ENCODE measurements at regions not wholly inside any gene's neighbourhood (a gene's known extent, or its start where the extent isn't known, plus 50 kb on each side); places are given as distances from the start of the nearest gene placed in this dataset.

DNA sequence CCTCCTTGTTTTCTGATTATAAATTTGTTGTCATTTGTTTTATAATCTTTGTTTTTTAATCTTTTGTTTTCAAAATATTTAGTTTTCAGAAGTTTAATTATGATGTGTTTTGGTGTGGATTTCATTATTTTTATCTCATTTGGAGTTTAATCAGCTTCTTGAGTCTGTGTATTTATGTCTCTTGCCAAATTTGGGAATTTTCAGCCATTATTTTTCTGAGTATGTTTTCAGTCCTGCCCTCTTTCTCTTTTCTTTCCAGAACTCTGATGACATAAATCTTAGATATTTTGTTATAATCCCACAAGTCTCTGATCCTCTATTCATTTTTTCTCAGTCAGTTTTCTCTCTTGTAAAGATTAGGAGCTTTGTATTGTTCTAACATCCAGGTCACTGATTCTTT is 89.8 kb downstream of the RHOU start:
- no peak overlapping the region for H3K4me3 ChIP-seq (replicated peaks in 1 of 3; ENCODE audit: insufficient read depth in 1 of 3, low read depth in 2 of 3, low read length in 3 of 3)
- TF ChIP-seq U2AF2 (IDR thresholded peaks at IDR 0.05; ENCODE audit: low read depth, low read length) (no peak), REXO4 (CRISPR knock-in tag; IDR thresholded peaks at IDR 0.05; ENCODE audit: borderline replicate concordance) (no peak), ZNF768 (CRISPR knock-in tag; IDR thresholded peaks at IDR 0.05) (no peak), CEBPB (IDR thresholded peaks at IDR 0.05; ENCODE audit: borderline replicate concordance, low read depth, low read length) (no peak)
- TF ChIP-seq, protein P1, sequence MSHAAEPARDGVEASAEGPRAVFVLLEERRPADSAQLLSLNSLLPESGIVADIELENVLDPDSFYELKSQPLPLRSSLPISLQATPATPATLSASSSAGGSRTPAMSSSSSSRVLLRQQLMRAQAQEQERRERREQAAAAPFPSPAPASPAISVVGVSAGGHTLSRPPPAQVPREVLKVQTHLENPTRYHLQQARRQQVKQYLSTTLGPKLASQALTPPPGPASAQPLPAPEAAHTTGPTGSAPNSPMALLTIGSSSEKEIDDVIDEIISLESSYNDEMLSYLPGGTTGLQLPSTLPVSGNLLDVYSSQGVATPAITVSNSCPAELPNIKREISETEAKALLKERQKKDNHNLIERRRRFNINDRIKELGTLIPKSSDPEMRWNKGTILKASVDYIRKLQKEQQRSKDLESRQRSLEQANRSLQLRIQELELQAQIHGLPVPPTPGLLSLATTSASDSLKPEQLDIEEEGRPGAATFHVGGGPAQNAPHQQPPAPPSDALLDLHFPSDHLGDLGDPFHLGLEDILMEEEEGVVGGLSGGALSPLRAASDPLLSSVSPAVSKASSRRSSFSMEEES (CRISPR knock-in tag; IDR thresholded peaks at IDR 0.05) = no peak
- TF ChIP-seq, protein P2, sequence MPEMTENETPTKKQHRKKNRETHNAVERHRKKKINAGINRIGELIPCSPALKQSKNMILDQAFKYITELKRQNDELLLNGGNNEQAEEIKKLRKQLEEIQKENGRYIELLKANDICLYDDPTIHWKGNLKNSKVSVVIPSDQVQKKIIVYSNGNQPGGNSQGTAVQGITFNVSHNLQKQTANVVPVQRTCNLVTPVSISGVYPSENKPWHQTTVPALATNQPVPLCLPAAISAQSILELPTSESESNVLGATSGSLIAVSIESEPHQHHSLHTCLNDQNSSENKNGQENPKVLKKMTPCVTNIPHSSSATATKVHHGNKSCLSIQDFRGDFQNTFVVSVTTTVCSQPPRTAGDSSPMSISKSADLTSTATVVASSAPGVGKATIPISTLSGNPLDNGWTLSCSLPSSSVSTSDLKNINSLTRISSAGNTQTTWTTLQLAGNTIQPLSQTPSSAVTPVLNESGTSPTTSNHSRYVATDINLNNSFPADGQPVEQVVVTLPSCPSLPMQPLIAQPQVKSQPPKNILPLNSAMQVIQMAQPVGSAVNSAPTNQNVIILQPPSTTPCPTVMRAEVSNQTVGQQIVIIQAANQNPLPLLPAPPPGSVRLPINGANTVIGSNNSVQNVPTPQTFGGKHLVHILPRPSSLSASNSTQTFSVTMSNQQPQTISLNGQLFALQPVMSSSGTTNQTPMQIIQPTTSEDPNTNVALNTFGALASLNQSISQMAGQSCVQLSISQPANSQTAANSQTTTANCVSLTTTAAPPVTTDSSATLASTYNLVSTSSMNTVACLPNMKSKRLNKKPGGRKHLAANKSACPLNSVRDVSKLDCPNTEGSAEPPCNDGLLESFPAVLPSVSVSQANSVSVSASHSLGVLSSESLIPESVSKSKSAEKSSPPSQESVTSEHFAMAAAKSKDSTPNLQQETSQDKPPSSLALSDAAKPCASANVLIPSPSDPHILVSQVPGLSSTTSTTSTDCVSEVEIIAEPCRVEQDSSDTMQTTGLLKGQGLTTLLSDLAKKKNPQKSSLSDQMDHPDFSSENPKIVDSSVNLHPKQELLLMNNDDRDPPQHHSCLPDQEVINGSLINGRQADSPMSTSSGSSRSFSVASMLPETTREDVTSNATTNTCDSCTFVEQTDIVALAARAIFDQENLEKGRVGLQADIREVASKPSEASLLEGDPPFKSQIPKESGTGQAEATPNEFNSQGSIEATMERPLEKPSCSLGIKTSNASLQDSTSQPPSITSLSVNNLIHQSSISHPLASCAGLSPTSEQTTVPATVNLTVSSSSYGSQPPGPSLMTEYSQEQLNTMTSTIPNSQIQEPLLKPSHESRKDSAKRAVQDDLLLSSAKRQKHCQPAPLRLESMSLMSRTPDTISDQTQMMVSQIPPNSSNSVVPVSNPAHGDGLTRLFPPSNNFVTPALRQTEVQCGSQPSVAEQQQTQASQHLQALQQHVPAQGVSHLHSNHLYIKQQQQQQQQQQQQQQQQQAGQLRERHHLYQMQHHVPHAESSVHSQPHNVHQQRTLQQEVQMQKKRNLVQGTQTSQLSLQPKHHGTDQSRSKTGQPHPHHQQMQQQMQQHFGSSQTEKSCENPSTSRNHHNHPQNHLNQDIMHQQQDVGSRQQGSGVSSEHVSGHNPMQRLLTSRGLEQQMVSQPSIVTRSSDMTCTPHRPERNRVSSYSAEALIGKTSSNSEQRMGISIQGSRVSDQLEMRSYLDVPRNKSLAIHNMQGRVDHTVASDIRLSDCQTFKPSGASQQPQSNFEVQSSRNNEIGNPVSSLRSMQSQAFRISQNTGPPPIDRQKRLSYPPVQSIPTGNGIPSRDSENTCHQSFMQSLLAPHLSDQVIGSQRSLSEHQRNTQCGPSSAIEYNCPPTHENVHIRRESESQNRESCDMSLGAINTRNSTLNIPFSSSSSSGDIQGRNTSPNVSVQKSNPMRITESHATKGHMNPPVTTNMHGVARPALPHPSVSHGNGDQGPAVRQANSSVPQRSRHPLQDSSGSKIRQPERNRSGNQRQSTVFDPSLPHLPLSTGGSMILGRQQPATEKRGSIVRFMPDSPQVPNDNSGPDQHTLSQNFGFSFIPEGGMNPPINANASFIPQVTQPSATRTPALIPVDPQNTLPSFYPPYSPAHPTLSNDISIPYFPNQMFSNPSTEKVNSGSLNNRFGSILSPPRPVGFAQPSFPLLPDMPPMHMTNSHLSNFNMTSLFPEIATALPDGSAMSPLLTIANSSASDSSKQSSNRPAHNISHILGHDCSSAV (CRISPR knock-in tag; IDR thresholded peaks at IDR 0.05; ENCODE audit: borderline replicate concordance) = no peak
- TF ChIP-seq, protein P3, sequence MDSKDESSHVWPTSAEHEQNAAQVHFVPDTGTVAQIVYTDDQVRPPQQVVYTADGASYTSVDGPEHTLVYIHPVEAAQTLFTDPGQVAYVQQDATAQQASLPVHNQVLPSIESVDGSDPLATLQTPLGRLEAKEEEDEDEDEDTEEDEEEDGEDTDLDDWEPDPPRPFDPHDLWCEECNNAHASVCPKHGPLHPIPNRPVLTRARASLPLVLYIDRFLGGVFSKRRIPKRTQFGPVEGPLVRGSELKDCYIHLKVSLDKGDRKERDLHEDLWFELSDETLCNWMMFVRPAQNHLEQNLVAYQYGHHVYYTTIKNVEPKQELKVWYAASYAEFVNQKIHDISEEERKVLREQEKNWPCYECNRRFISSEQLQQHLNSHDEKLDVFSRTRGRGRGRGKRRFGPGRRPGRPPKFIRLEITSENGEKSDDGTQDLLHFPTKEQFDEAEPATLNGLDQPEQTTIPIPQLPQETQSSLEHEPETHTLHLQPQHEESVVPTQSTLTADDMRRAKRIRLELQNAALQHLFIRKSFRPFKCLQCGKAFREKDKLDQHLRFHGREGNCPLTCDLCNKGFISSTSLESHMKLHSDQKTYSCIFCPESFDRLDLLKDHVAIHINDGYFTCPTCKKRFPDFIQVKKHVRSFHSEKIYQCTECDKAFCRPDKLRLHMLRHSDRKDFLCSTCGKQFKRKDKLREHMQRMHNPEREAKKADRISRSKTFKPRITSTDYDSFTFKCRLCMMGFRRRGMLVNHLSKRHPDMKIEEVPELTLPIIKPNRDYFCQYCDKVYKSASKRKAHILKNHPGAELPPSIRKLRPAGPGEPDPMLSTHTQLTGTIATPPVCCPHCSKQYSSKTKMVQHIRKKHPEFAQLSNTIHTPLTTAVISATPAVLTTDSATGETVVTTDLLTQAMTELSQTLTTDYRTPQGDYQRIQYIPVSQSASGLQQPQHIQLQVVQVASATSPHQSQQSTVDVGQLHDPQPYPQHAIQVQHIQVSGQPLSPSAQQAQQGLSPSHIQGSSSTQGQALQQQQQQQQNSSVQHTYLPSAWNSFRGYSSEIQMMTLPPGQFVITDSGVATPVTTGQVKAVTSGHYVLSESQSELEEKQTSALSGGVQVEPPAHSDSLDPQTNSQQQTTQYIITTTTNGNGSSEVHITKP (CRISPR knock-in tag; IDR thresholded peaks at IDR 0.05; ENCODE audit: low read depth) = no peak
- TF ChIP-seq, protein P4, sequence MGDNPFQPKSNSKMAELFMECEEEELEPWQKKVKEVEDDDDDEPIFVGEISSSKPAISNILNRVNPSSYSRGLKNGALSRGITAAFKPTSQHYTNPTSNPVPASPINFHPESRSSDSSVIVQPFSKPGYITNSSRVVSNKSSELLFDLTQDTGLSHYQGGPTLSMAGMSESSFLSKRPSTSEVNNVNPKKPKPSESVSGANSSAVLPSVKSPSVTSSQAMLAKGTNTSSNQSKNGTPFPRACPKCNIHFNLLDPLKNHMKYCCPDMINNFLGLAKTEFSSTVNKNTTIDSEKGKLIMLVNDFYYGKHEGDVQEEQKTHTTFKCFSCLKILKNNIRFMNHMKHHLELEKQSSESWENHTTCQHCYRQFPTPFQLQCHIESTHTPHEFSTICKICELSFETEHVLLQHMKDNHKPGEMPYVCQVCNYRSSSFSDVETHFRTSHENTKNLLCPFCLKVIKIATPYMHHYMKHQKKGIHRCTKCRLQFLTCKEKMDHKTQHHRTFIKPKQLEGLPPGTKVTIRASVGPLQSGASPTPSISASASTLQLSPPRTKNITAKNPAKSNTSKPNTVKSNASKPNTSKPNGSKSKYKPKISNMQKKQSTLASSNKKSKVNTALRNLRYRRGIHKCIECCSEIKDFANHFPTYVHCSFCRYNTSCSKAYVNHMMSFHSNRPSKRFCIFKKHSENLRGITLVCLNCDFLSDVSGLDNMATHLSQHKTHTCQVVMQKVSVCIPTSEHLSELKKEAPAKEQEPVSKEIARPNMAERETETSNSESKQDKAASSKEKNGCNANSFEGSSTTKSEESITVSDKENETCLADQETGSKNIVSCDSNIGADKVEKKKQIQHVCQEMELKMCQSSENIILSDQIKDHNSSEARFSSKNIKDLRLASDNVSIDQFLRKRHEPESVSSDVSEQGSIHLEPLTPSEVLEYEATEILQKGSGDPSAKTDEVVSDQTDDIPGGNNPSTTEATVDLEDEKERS (CRISPR knock-in tag; IDR thresholded peaks at IDR 0.05) = no peak

More for the DNA sequence above, 89.8 kb downstream of the RHOU start:
- no peaks in the 10 kb centered on the region for H3K79me2 ChIP-seq (ENCODE audit: insufficient read depth, low read length)
- POLR2A ChIA-PET = interaction anchor here (3.1 kb wide), 1 partner anchor 13 kb away, joined by 17 read pairs; no protein-coding TSS in a partner anchor
- CTCF ChIA-PET (ENCODE audit: low intra/inter-chr PET ratio, low total read pairs) = no interaction called here
- H3K9me3 ChIP-seq (ENCODE audit: low read length) = no peaks in the 10 kb centered on the region
- H3K27me3 ChIP-seq (ENCODE audit: control insufficient read depth in 1 of 2, insufficient read depth in 2 of 2, low read length in 2 of 2) = no peaks in the 10 kb centered on the region
- no peak overlapping the region for H3K4me2 ChIP-seq (ENCODE audit: low read depth, low read length)
- ATAC-seq (no peak), DNase-seq (ENCODE audit: low spot score) (no peak), FAIRE-seq (no peak)
- H4K20me1 ChIP-seq (ENCODE audit: insufficient read depth, low read length) = no peaks in the 10 kb centered on the region
- intact Hi-C loops (cut with micrococcal nuclease; ENCODE audit: unreplicated experiment) = no loop called here
- H3K27ac ChIP-seq (ENCODE audit: extremely low read length, insufficient read depth, low read length) = no peak overlapping the region
- in situ Hi-C loops (cut with HindIII; ENCODE audit: extremely low pct_ligation_motif_present, low pct_unique_long_range_greater_than_20kb) = no loop called here
- H2AFZ ChIP-seq (ENCODE audit: low read length) = no peak overlapping the region
- no peaks in the 10 kb centered on the region for H3K36me3 ChIP-seq (replicated peaks in 1 of 2; ENCODE audit: control insufficient read depth in 1 of 2, insufficient read depth in 2 of 2, low read length in 2 of 2)
- peaks cover 70% of the 10 kb centered on the region for H3K4me1 ChIP-seq (ENCODE audit: insufficient read depth, low read length)
- BruUV-seq (replicated peaks) = no TSS peak
- no peak overlapping the region for H3K9ac ChIP-seq (ENCODE audit: insufficient read depth, low read depth, low read length)

Data from HepG2 (cell line).